ENCODE measurements at regions not wholly inside any gene's neighbourhood (a gene's known extent, or its start where the extent isn't known, plus 50 kb on each side); places are given as distances from the start of the nearest gene placed in this dataset. TPM values are rescaled to one million over a fixed set of nuclear protein-coding genes. Genes with fewer than 3 reads are reported as not detected.

Small RNA genes in the stretch of these regions (small RNA-seq; reads per million reads assigned to genes)
- gene RNU6-617P (ENCODE audit: low replicate concordance) = not detected
